ENCODE measurements at regions not wholly inside any gene's neighbourhood (a gene's known extent, or its start where the extent isn't known, plus 50 kb on each side); places are given as distances from the start of the nearest gene placed in this dataset.

GRCh38 chr3:25144430-25144829 is 283.6 kb upstream of the RARB start:
- DNase-seq (ENCODE audit: low spot score): no peak

- DNase-seq (ENCODE audit: low spot score): no peak
Observed at GRCh38 chr3:25145176-25145575, 282.9 kb upstream of the RARB start.

GRCh38 chr3:25150199-25150598 is 277.9 kb upstream of the RARB start:
- DNase-seq (ENCODE audit: low spot score): no peak

- peak; percentile 18 for DNase-seq (ENCODE audit: low spot score)
Observed at GRCh38 chr3:25151281-25151902, 276.7 kb upstream of the RARB start.

- no peak for DNase-seq (ENCODE audit: low spot score)
Observed at GRCh38 chr3:25151903-25152295, 276.2 kb upstream of the RARB start.

GRCh38 chr3:25153136-25153535 is 274.9 kb upstream of the RARB start:
- DNase-seq (ENCODE audit: low spot score): peak; percentile 56

GRCh38 chr3:25153561-25153960 is 274.5 kb upstream of the RARB start:
- DNase-seq (ENCODE audit: low spot score): peak; percentile 15

GRCh38 chr3:25155652-25156471 is 272.2 kb upstream of the RARB start:
- DNase-seq (ENCODE audit: low spot score): no peak

GRCh38 chr3:25156626-25157025 is 271.4 kb upstream of the RARB start:
- no peak for DNase-seq (ENCODE audit: low spot score)

GRCh38 chr3:25165306-25165705 is 262.8 kb upstream of the RARB start:
- DNase-seq (ENCODE audit: low spot score): no peak

GRCh38 chr3:25166016-25166415 is 262.0 kb upstream of the RARB start:
- DNase-seq (ENCODE audit: low spot score): no peak

- DNase-seq (ENCODE audit: low spot score): no peak
Observed at GRCh38 chr3:25169151-25169550, 258.9 kb upstream of the RARB start.

- DNase-seq (ENCODE audit: low spot score): no peak
Observed at GRCh38 chr3:25170021-25170420, 258.0 kb upstream of the RARB start.

- peak; percentile 35 for DNase-seq (ENCODE audit: low spot score)
Observed at GRCh38 chr3:25171118-25171807, 256.8 kb upstream of the RARB start.

- DNase-seq (ENCODE audit: low spot score): no peak
Observed at GRCh38 chr3:25171897-25172296, 256.2 kb upstream of the RARB start.

- no peak for DNase-seq (ENCODE audit: low spot score)
Observed at GRCh38 chr3:25173606-25174005, 254.5 kb upstream of the RARB start.

GRCh38 chr3:25174251-25174650 is 253.8 kb upstream of the RARB start:
- DNase-seq (ENCODE audit: low spot score): no peak

- DNase-seq (ENCODE audit: low spot score): no peak
Observed at GRCh38 chr3:25177041-25177440, 251.0 kb upstream of the RARB start.

- DNase-seq (ENCODE audit: low spot score): peak; percentile 19
Observed at GRCh38 chr3:25178672-25179071, 249.4 kb upstream of the RARB start.

GRCh38 chr3:25181096-25181495 is 247.0 kb upstream of the RARB start:
- no peak for DNase-seq (ENCODE audit: low spot score)

GRCh38 chr3:25182794-25183193 is 245.3 kb upstream of the RARB start:
- no peak for DNase-seq (ENCODE audit: low spot score)

- no peak for DNase-seq (ENCODE audit: low spot score)
Observed at GRCh38 chr3:25184641-25185250, 243.3 kb upstream of the RARB start.
